ENCODE measurements at regions not wholly inside any gene's neighbourhood (a gene's known extent, or its start where the extent isn't known, plus 50 kb on each side); places are given as distances from the start of the nearest gene placed in this dataset.
A peak's percentile ranks its signal among the peaks of the same experiment; 100 is the strongest.

DNA sequence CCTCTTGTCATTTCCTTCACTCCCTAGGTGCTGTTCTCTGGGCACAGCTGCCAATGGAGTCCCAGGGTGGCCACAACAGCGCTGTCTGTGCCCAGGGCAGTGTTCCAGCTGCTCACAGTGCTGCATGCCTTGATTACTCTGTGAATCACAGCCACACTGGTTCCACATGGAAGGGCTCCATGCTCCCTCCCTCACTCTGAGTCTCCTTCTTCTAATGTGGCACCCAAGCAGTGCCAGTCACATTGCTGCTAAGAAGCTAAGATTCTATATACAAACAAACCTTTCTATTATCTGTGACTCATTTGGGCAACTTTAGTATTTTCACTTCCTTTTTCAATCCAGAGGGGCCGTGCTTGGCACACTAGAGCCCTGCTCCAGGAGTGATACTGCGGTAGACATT lies 248.7 kb downstream of the TDRD3 start:
- Histone ChIP-seq H3K9ac (replicated peaks in 1 of 4; ENCODE audit: extremely low read depth in 1 of 4, low read depth in 3 of 4, low read length in 3 of 4) (no peak overlapping the region), H2BK5ac (ENCODE audit: low read depth, low read length) (no peak overlapping the region; the same call in 1 of the 2 replicates), H2BK15ac (ENCODE audit: low read length) (no peak overlapping the region), H3K14ac (ENCODE audit: insufficient read length) (no peak overlapping the region), H3K9me3 (ENCODE audit: insufficient read depth in 2 of 2, low read depth in 1 of 2, low read length in 1 of 2) (no peaks in the 10 kb centered on the region), H4K8ac (ENCODE audit: extremely low read depth, insufficient read depth, low read length) (no peak overlapping the region), H4K91ac (replicated peaks; ENCODE audit: insufficient read length, low read length) (no peak overlapping the region), H3K36me3 (ENCODE audit: control insufficient read depth in 2 of 4, insufficient read depth in 4 of 4, low read length in 3 of 4) (no peaks in the 10 kb centered on the region), H2AK5ac (ENCODE audit: low read depth, low read length) (no peak overlapping the region), H3K23ac (ENCODE audit: insufficient read length) (no peak overlapping the region), H3K4me3 (ENCODE audit: extremely low read depth in 1 of 4, insufficient read depth in 2 of 4, low read depth in 3 of 4, low read length in 4 of 4) (no peak overlapping the region), H3K18ac (ENCODE audit: extremely low read depth, low read length) (no peak overlapping the region), H4K20me1 (replicated peaks in 1 of 2; ENCODE audit: control insufficient read depth in 1 of 2, insufficient read depth in 2 of 2, low read length in 2 of 2) (no peaks in the 10 kb centered on the region), H3K79me2 (ENCODE audit: control insufficient read depth in 1 of 2, insufficient read depth in 2 of 2, low read length in 2 of 2) (no peaks in the 10 kb centered on the region), H4K5ac (ENCODE audit: insufficient read length, low read depth, low read length) (no peak overlapping the region), H3K4ac (replicated peaks; ENCODE audit: insufficient read length, low read depth, low read length) (no peak overlapping the region), H2BK20ac (ENCODE audit: low read length) (no peak overlapping the region), H2AFZ (ENCODE audit: low read length) (no peak overlapping the region), H3K79me1 (ENCODE audit: low read depth, low read length) (no peaks in the 10 kb centered on the region), H2BK120ac (replicated peaks; ENCODE audit: low read depth, low read length) (no peak overlapping the region), H3K27ac (ENCODE audit: low read depth, low read length) (no peak overlapping the region), H3K23me2 (ENCODE audit: low read depth, low read length) (no peaks in the 10 kb centered on the region), H3K4me2 (ENCODE audit: insufficient read depth in 1 of 2, low read depth in 2 of 2, low read length in 2 of 2) (no peak overlapping the region), H3K27me3 (replicated peaks in 1 of 4; ENCODE audit: control insufficient read depth in 3 of 4, extremely low read depth in 1 of 4, insufficient read depth in 3 of 4, low read length in 3 of 4) (no peaks in the 10 kb centered on the region), H2BK12ac (ENCODE audit: low read depth, low read length) (peak overlapping the region; percentile 29; the same call in 1 of the 2 replicates), H3K4me1 (replicated peaks in 1 of 4; ENCODE audit: control insufficient read depth in 3 of 4, insufficient read depth in 4 of 4, low read length in 3 of 4) (peaks cover 0 to 19% (median 7%) of the 10 kb centered on the region in 4 experiments; a peak in 4 of 7 replicates), H3K56ac (replicated peaks; ENCODE audit: insufficient read length, low read depth, low read length) (no peak overlapping the region)
- ChIA-PET CTCF (ENCODE audit: partially characterized antibody) (interaction anchor here (1.5 to 3.0 kb wide), 3 partner anchors 11 to 18 kb away, joined by 6 to 11 read pairs (median 8); no protein-coding TSS in a partner anchor), POLR2A (ENCODE audit: partially characterized antibody) (interaction anchor here (0.6 kb wide), 1 partner anchor 19 kb away, joined by 3 read pairs; no protein-coding TSS in a partner anchor)
- no peak for FAIRE-seq
- 91% methylated on average over 3 of the region's 3 CpGs; no CpG with 5 or more reads in 1 of the 2 experiments for WGBS, 2 experiments (ENCODE audit: extremely low coverage in 1 of 2, insufficient coverage in 1 of 2, insufficient read length in 1 of 2, insufficient replicate concordance in 2 of 2, low coverage in 1 of 2, low lambda C conversion rate in 2 of 2, missing lambda C conversion rate in 1 of 2)
- no peak for DNase-seq (ENCODE audit: low read depth in 1 of 2, low spot score in 2 of 2)
- TF ChIP-seq KDM1A (IDR thresholded peaks at IDR 0.05; ENCODE audit: borderline replicate concordance, low read length) (no peak), SP4 (IDR thresholded peaks at IDR 0.05; ENCODE audit: low read length) (no peak), CBX5 (IDR thresholded peaks at IDR 0.05; ENCODE audit: low read depth, low read length) (no peak), FOSL1 (IDR thresholded peaks at IDR 0.05; ENCODE audit: insufficient read depth, low read depth, low read length) (no peak), TCF12 (IDR thresholded peaks at IDR 0.05; ENCODE audit: low read depth, low read length) (no peak), CHD1 (IDR thresholded peaks at IDR 0.05; ENCODE audit: low read depth, low read length) (no peak), GTF2F1 (IDR thresholded peaks at IDR 0.05; ENCODE audit: borderline replicate concordance, low read depth, low read length) (no peak), YY1 (IDR thresholded peaks at IDR 0.05; ENCODE audit: low read depth, low read length) (no peak), KDM5A (IDR thresholded peaks at IDR 0.05; ENCODE audit: low read length) (no peak), CEBPB (IDR thresholded peaks at IDR 0.05; ENCODE audit: low read depth, low read length) (no peak)
